ENCODE measurements at regions not wholly inside any gene's neighbourhood (a gene's known extent, or its start where the extent isn't known, plus 50 kb on each side); places are given as distances from the start of the nearest gene placed in this dataset.

DNA sequence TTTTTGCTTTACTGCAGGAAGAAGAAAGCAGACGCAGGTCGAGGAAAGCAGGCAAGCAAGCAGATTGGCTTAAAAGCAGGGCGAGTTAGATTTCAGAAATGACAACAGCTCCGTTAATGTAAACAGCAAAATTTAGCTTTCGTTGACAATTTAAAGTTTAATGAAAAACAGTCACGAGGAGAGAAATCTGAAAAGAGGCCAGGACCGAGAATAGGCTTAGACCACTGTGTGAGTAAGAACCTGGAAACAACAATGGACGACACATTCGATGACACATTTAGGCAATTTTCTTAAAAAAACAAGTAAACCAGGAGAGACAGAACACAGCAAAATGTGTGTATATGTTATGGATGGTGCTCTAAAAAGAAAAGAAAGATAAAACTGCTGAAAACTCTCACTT, 155.3 kb downstream of the ISOC1 start:
- TF ChIP-seq CTCF (conservative IDR thresholded peaks at IDR 0.05; ENCODE audit: low read depth, low read length) (no peak), EZH2 (IDR thresholded peaks at IDR 0.05; ENCODE audit: borderline replicate concordance, low read depth, low read length, poor library complexity, severe bottlenecking) (no peak)

All from A673 (cell line).